ENCODE measurements at regions not wholly inside any gene's neighbourhood (a gene's known extent, or its start where the extent isn't known, plus 50 kb on each side); places are given as distances from the start of the nearest gene placed in this dataset.

DNA sequence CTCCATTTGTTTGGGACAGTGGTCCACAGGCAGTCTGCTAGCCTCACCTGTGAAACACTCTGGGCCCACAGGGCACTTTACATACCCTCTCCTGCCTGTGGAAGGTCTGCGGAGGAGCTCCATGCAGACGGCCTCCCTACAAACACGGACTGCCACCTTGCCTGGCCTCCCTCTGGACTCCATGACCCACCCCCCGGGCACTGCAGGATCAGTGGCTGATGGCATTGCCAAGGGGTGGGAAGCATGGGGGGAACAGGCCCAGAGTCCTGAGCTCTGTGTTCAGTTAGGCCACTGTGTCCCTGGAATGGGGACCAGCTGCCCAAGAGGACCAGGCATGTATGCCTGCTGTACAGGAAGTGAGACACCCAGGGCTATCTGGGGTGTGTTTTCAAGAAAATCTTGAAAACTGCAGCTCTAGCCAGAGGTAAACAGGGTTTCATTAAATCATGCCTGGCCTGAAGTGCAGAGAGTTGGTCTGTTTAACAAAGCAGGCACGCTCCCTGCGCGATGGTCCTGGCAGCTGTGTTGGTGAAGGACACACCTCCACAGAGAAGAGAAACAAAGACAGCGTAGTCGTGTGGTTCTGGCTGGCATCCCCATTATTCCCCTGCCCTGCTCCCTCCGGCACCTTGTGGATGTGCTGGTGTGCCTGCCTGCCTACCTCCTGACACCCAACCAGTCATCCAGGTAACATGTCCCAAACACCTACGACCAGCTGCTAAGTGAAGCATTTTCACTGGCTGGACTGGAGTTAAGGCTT lies 470.8 kb upstream of the ZMIZ1 start:
- Histone ChIP-seq H3K36me3 (ENCODE audit: insufficient read depth, low read length) (no peaks in the 10 kb centered on the region), H3K9me3 (ENCODE audit: low read length) (no peaks in the 10 kb centered on the region), H3K4me2 (ENCODE audit: low read length) (no peak overlapping the region), H3K27ac (ENCODE audit: low read depth, low read length, poor library complexity, severe bottlenecking) (no peak overlapping the region), H2AFZ (ENCODE audit: low read length) (no peak overlapping the region), H3K4me3 (ENCODE audit: low read depth, low read length, poor library complexity, severe bottlenecking) (no peak overlapping the region), H3K79me2 (ENCODE audit: insufficient read depth, low read depth, low read length) (no peaks in the 10 kb centered on the region), H4K20me1 (ENCODE audit: insufficient read depth, low read length) (no peaks in the 10 kb centered on the region), H3K4me1 (ENCODE audit: insufficient read depth, low read length, poor library complexity, severe bottlenecking) (no peaks in the 10 kb centered on the region), H3K9me2 (ENCODE audit: insufficient read depth, low read length) (no peaks in the 10 kb centered on the region)
- TF ChIP-seq EZH2phosphoT487 (IDR thresholded peaks at IDR 0.05; ENCODE audit: borderline replicate concordance, low read depth, low read length) (no peak), CTCF (conservative IDR thresholded peaks at IDR 0.05; ENCODE audit: low read length) (no peak)
- intact Hi-C loops (cut with micrococcal nuclease; ENCODE audit: unreplicated experiment): no loop called here
- no peak for DNase-seq (ENCODE audit: low spot score)
- ChIA-PET CTCF (ENCODE audit: unreplicated experiment) (no interaction called here), POLR2A (no interaction called here)
- no TSS peak for BruUV-seq (replicated peaks)

DNA sequence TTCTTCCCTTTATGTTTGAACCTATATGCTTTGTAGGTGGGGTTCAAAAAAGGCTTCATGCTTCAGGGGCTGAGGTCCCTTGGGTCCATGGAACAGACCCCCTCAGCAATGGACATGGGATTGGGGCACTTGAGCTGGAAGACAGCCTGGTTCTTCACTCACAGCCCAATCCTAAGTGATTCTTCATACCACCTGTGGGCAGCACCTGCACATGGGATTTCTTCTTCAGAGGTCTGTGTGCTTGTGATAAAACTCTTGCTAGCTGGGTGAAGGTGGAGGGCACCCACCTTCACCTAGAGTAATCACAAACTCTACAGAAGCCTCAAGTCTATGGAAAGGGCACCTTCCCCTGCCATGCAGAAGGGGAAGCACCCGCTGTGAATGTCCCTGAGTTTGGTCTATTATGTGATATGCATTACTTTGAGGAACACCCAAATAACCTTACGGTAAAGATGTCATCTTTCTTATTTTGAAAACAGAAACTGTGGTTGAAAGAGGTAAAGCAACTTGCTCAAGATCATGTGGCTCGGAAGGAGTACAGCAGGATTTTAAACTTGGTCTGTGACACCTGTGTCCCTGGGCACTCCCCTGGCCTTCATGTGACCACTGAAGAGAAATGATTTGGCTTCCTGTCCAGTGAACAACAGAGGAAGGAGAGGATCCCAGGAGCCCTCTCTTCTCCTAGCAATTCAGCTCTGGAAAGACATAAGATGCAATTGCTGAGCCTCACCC lies 469.5 kb upstream of the ZMIZ1 start:
- Histone ChIP-seq H3K9me2 (ENCODE audit: insufficient read depth, low read length) (no peaks in the 10 kb centered on the region), H3K9me3 (ENCODE audit: low read length) (no peaks in the 10 kb centered on the region), H3K27ac (ENCODE audit: low read depth, low read length, poor library complexity, severe bottlenecking) (no peak overlapping the region), H3K4me1 (ENCODE audit: insufficient read depth, low read length, poor library complexity, severe bottlenecking) (no peaks in the 10 kb centered on the region), H3K36me3 (ENCODE audit: insufficient read depth, low read length) (no peaks in the 10 kb centered on the region), H4K20me1 (ENCODE audit: insufficient read depth, low read length) (no peaks in the 10 kb centered on the region), H2AFZ (ENCODE audit: low read length) (no peak overlapping the region), H3K4me2 (ENCODE audit: low read length) (no peak overlapping the region), H3K79me2 (ENCODE audit: insufficient read depth, low read depth, low read length) (no peaks in the 10 kb centered on the region), H3K4me3 (ENCODE audit: low read depth, low read length, poor library complexity, severe bottlenecking) (no peak overlapping the region)
- BruUV-seq (replicated peaks): no TSS peak
- TF ChIP-seq EZH2phosphoT487 (IDR thresholded peaks at IDR 0.05; ENCODE audit: borderline replicate concordance, low read depth, low read length): no peak
- TF ChIP-seq CTCF (conservative IDR thresholded peaks at IDR 0.05; ENCODE audit: low read length): peak; percentile 39; the same call in 1 of the 2 replicates
- ChIA-PET CTCF (ENCODE audit: unreplicated experiment) (no interaction called here), POLR2A (no interaction called here)
- peak; percentile 13 for DNase-seq (ENCODE audit: low spot score)
- intact Hi-C loops (cut with micrococcal nuclease; ENCODE audit: unreplicated experiment): no loop called here

DNA sequence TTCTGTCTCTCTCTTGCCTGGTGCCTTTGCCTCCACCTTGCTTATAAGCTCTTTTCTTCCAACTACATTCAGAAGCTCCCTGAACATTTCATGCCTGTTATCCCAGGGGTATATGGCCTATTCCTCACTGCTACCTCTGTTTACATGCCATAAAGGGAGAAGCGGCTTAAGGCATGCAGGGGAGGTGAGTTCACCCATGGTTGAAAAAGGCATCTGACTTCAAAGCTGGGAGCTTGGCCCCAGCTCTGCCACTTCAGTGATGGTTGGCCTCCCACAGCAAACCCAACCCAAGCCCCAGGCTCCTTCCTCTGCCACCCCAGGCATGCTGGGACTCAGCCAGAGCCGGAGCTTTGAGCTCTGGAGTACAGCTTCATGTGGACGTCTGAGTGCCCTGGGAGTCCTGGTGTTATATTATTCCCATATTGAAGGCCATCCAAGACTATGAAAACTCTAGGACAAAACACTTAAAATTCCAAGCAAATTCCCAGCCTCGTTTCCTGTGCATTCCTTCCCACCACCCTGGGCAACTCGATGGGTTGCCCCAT lies 468.6 kb upstream of the ZMIZ1 start:
- Histone ChIP-seq H3K36me3 (ENCODE audit: insufficient read depth, low read length) (no peaks in the 10 kb centered on the region), H3K4me2 (ENCODE audit: low read length) (no peak overlapping the region), H2AFZ (ENCODE audit: low read length) (no peak overlapping the region), H4K20me1 (ENCODE audit: insufficient read depth, low read length) (no peaks in the 10 kb centered on the region), H3K79me2 (ENCODE audit: insufficient read depth, low read depth, low read length) (no peaks in the 10 kb centered on the region), H3K27ac (ENCODE audit: low read depth, low read length, poor library complexity, severe bottlenecking) (no peak overlapping the region), H3K4me3 (ENCODE audit: low read depth, low read length, poor library complexity, severe bottlenecking) (no peak overlapping the region), H3K9me3 (ENCODE audit: low read length) (no peaks in the 10 kb centered on the region), H3K4me1 (ENCODE audit: insufficient read depth, low read length, poor library complexity, severe bottlenecking) (no peaks in the 10 kb centered on the region), H3K9me2 (ENCODE audit: insufficient read depth, low read length) (no peaks in the 10 kb centered on the region)
- BruUV-seq (replicated peaks): no TSS peak
- no peak for DNase-seq (ENCODE audit: low spot score)
- ChIA-PET CTCF (ENCODE audit: unreplicated experiment) (no interaction called here), POLR2A (no interaction called here)
- intact Hi-C loops (cut with micrococcal nuclease; ENCODE audit: unreplicated experiment): no loop called here
- TF ChIP-seq CTCF (conservative IDR thresholded peaks at IDR 0.05; ENCODE audit: low read length): no peak
- no peak for TF ChIP-seq EZH2phosphoT487 (IDR thresholded peaks at IDR 0.05; ENCODE audit: borderline replicate concordance, low read depth, low read length)

All from OCI-LY7 (cell line).